Cerebellar cortex (tissue), 1 donor: ENCODE measurements at regions not wholly inside any gene's neighbourhood (a gene's known extent, or its start where the extent isn't known, plus 50 kb on each side); places are given as distances from the start of the nearest gene placed in this dataset.
"Not testable (repeated sequence)": the region's sequence is repeated elsewhere in the genome, so short reads cannot be mapped to it uniquely, and the experiment has no call there.

Source experiments
- DNase-seq: peaks from one replicate; pipeline ENCODE4 v3.0.0-alpha.2; 2015; ENCODE audit warnings: low spot score

GRCh38 chr21:35801391-35801790 is 258.9 kb downstream of the SETD4 start:
- DNase-seq: no peak

GRCh38 chr21:35800796-35801385 is 259.4 kb downstream of the SETD4 start:
- DNase-seq: not testable (repeated sequence)

- no peak for DNase-seq
Observed at GRCh38 chr21:35796844-35797243, 263.5 kb downstream of the SETD4 start.

GRCh38 chr21:35794527-35794926 is 265.8 kb downstream of the SETD4 start:
- DNase-seq: not testable (repeated sequence)

- no peak for DNase-seq
Observed at GRCh38 chr21:35792569-35793305, 267.6 kb downstream of the SETD4 start.

GRCh38 chr21:35791541-35792325 is 268.6 kb downstream of the SETD4 start:
- no peak for DNase-seq

- no peak for DNase-seq
Observed at GRCh38 chr21:35783721-35784120, 276.6 kb downstream of the SETD4 start.

- DNase-seq: no peak
Observed at GRCh38 chr21:35782667-35783066, 277.7 kb downstream of the SETD4 start.

- no peak for DNase-seq
Observed at GRCh38 chr21:35780983-35781382, 279.3 kb downstream of the SETD4 start.

- no peak for DNase-seq
Observed at GRCh38 chr21:35779690-35780570, 280.4 kb downstream of the SETD4 start.

- no peak for DNase-seq
Observed at GRCh38 chr21:35779167-35779566, 281.2 kb downstream of the SETD4 start.

- DNase-seq: no peak
Observed at GRCh38 chr21:35777081-35777480, 283.2 kb downstream of the SETD4 start.

GRCh38 chr21:35775778-35776544 is 284.4 kb downstream of the SETD4 start:
- no peak for DNase-seq

- DNase-seq: no peak
Observed at GRCh38 chr21:35770101-35770945, 290.0 kb downstream of the SETD4 start.

- DNase-seq: no peak
Observed at GRCh38 chr21:35768187-35768586, 292.1 kb downstream of the SETD4 start.

GRCh38 chr21:35764586-35764985 is 295.7 kb downstream of the SETD4 start:
- no peak for DNase-seq

- no peak for DNase-seq
Observed at GRCh38 chr21:35764077-35764476, 296.2 kb downstream of the SETD4 start.

GRCh38 chr21:35754583-35754982 is 305.7 kb downstream of the SETD4 start:
- no peak for DNase-seq

- no peak for DNase-seq
Observed at GRCh38 chr21:35753308-35753707, 307.0 kb downstream of the SETD4 start.

- DNase-seq: no peak
Observed at GRCh38 chr21:35751171-35751570, 309.2 kb downstream of the SETD4 start.
